MM.1S (cell line): ENCODE measurements at regions not wholly inside any gene's neighbourhood (a gene's known extent, or its start where the extent isn't known, plus 50 kb on each side); places are given as distances from the start of the nearest gene placed in this dataset.

Experiments
- DNase-seq: peaks from one replicate; pipeline ENCODE4 v3.0.0-alpha.2; 2015
- H2AFZ ChIP-seq: fragments of 300-600 bp; sonication (generic); 2 replicates; pipeline ENCODE4 v1.6.0; 2016; ENCODE audit warnings: antibody characterized with exemption, low read length
- H3F3A ChIP-seq: fragments of 300-600 bp; sonication (generic); 2 replicates; pipeline ENCODE4 v1.6.1; 2016; ENCODE audit warnings: mild to moderate bottlenecking, antibody characterized with exemption, low read length, moderate library complexity, mixed read lengths; ENCODE audit not compliant: insufficient read depth
- H3K27ac ChIP-seq: fragments of 300-600 bp; sonication (generic); 2 replicates; pipeline ENCODE4 v1.5.1; 2016; ENCODE audit warnings: mild to moderate bottlenecking, low read length
- H3K27me3 ChIP-seq: fragments of 300-600 bp; sonication (generic); replicated peaks from 2 replicates; pipeline ENCODE4 v1.6.0; 2016; ENCODE audit warnings: low read length; ENCODE audit not compliant: insufficient read depth
- H3K36me3 ChIP-seq: fragments of 300-600 bp; sonication (generic); replicated peaks from 2 replicates; pipeline ENCODE4 v1.6.1; 2016; ENCODE audit warnings: mild to moderate bottlenecking, low read length, mixed read lengths; ENCODE audit not compliant: insufficient read depth
- H3K4me1 ChIP-seq: fragments of 300-600 bp; sonication (generic); 2 replicates; pipeline ENCODE4 v1.6.1; 2016; ENCODE audit warnings: low read length, mixed read lengths
- H3K4me2 ChIP-seq: fragments of 300-600 bp; sonication (generic); 2 replicates; pipeline ENCODE4 v1.6.0; 2016; ENCODE audit warnings: low read depth, low read length
- H3K4me3 ChIP-seq: fragments of 300-600 bp; sonication (generic); 2 replicates; pipeline ENCODE4 v1.5.1; 2016; ENCODE audit warnings: low read length, mixed read lengths
- H3K79me2 ChIP-seq: fragments of 300-600 bp; sonication (generic); 2 replicates; pipeline ENCODE4 v1.6.1; 2016; ENCODE audit warnings: mixed run types, low read length, mixed read lengths
- H3K9ac ChIP-seq: fragments of 300-600 bp; sonication (generic); 2 replicates; pipeline ENCODE4 v1.6.1; 2016; ENCODE audit warnings: low read length, mixed read lengths
- H3K9me2 ChIP-seq: fragments of 300-600 bp; sonication (generic); replicated peaks from 2 replicates; pipeline ENCODE4 v1.6.1; 2016; ENCODE audit warnings: mild to moderate bottlenecking, low read length, mixed read lengths; ENCODE audit not compliant: insufficient read depth
- H3K9me3 ChIP-seq: fragments of 300-600 bp; sonication (generic); replicated peaks from 2 replicates; pipeline ENCODE4 v1.6.1; 2016; ENCODE audit warnings: mild to moderate bottlenecking, low read length, mixed read lengths; ENCODE audit not compliant: insufficient read depth
- H4K20me1 ChIP-seq: fragments of 300-600 bp; sonication (generic); 2 replicates; pipeline ENCODE4 v1.6.1; 2016; ENCODE audit warnings: mild to moderate bottlenecking, low read length, moderate library complexity, mixed read lengths; ENCODE audit not compliant: insufficient read depth
- EZH2 ChIP-seq: fragments of 300-600 bp; sonication (generic); optimal IDR thresholded peaks from 2 replicates; pipeline ENCODE3; 2017; ENCODE audit warnings: low read depth, mild to moderate bottlenecking, antibody characterized with exemption, low read length, mixed read lengths
- EZH2phosphoT487 ChIP-seq: fragments of 300-600 bp; sonication (generic); IDR thresholded peaks from 2 replicates; pipeline ENCODE4 v1.6.1; 2018; ENCODE audit warnings: antibody characterized with exemption, low read length
- TF ChIP-seq, protein P1 (sequence below): fragments of 300-600 bp; sonication (generic); IDR thresholded peaks from 2 replicates; pipeline ENCODE4 v1.5.1; 2016; ENCODE audit warnings: antibody characterized with exemption, low read length, mixed read lengths

GRCh38 chr2:136359121-136359965 lies 241.4 kb upstream of the CXCR4 start:
- Histone ChIP-seq H3K27ac (no peak overlapping the region), H3K9me3 (no peaks in the 10 kb centered on the region), H3K4me1 (no peaks in the 10 kb centered on the region), H3K9me2 (no peaks in the 10 kb centered on the region), H3K79me2 (no peaks in the 10 kb centered on the region), H3K4me3 (no peak overlapping the region), H3K9ac (no peak overlapping the region), H3K36me3 (no peaks in the 10 kb centered on the region), H3F3A (no peaks in the 10 kb centered on the region), H2AFZ (no peak overlapping the region), H3K27me3 (no peaks in the 10 kb centered on the region), H3K4me2 (no peak overlapping the region), H4K20me1 (no peaks in the 10 kb centered on the region)
- TF ChIP-seq EZH2, result no peak
- TF ChIP-seq EZH2phosphoT487, result no peak
- TF ChIP-seq, protein P1, sequence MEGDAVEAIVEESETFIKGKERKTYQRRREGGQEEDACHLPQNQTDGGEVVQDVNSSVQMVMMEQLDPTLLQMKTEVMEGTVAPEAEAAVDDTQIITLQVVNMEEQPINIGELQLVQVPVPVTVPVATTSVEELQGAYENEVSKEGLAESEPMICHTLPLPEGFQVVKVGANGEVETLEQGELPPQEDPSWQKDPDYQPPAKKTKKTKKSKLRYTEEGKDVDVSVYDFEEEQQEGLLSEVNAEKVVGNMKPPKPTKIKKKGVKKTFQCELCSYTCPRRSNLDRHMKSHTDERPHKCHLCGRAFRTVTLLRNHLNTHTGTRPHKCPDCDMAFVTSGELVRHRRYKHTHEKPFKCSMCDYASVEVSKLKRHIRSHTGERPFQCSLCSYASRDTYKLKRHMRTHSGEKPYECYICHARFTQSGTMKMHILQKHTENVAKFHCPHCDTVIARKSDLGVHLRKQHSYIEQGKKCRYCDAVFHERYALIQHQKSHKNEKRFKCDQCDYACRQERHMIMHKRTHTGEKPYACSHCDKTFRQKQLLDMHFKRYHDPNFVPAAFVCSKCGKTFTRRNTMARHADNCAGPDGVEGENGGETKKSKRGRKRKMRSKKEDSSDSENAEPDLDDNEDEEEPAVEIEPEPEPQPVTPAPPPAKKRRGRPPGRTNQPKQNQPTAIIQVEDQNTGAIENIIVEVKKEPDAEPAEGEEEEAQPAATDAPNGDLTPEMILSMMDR, result no peak
- DNase-seq, result no peak

DNA sequence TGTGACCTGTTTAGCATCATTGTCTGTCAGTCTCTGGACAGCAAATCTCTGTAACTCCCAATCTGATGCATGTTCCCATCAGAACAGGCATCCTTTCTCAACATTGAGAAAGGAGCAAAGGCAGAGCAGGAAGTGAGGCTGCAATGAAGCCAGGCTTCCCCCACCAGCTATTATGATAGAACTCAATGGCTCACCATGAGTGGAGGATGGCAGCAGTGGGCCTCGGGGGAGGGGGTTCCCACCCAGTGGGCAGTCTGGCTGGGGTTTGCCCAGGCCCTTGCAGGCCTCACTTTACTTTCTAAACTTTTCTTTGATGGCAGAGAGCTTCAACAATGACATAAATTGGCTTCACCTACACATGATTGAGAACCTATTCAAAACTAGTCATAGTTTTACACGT lies 240.6 kb upstream of the CXCR4 start:
- H3K4me2 ChIP-seq, result no peak overlapping the region
- no peaks in the 10 kb centered on the region for H3K9me2 ChIP-seq
- no peak for DNase-seq
- TF ChIP-seq, protein P1, result no peak
- TF ChIP-seq EZH2phosphoT487, result no peak
- TF ChIP-seq EZH2, result no peak
- H3K27ac ChIP-seq, result no peak overlapping the region
- H3K27me3 ChIP-seq, result no peaks in the 10 kb centered on the region
- H3K9ac ChIP-seq, result no peak overlapping the region
- no peaks in the 10 kb centered on the region for H4K20me1 ChIP-seq
- no peaks in the 10 kb centered on the region for H3F3A ChIP-seq
- no peak overlapping the region for H2AFZ ChIP-seq
- no peaks in the 10 kb centered on the region for H3K36me3 ChIP-seq
- no peaks in the 10 kb centered on the region for H3K9me3 ChIP-seq
- H3K4me1 ChIP-seq, result no peaks in the 10 kb centered on the region
- H3K79me2 ChIP-seq, result no peaks in the 10 kb centered on the region
- H3K4me3 ChIP-seq, result no peak overlapping the region

DNA sequence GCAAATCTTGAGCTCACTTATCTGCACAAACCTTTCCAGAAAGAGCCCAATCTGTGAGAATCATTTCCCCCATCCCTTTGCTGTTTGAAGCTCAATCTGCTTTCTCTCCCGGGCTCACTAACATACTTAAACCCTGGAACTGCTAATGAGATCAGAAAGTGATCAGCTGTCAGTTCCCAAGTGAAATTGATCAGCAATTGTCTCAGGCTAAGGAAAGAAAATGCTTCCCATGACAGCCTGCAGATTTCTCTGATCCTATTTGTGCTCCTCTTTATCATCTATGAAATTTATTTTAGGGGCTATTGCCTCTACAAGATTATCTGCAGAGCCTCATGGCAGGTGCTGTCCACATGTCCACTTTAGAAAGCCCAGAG lies 239.0 kb upstream of the CXCR4 start:
- Histone ChIP-seq H4K20me1 (no peaks in the 10 kb centered on the region), H3K27ac (no peak overlapping the region)

More for the DNA sequence above, 239.0 kb upstream of the CXCR4 start:
- H3K9me2 ChIP-seq, result no peaks in the 10 kb centered on the region
- no peaks in the 10 kb centered on the region for H3K27me3 ChIP-seq
- no peak overlapping the region for H3K4me3 ChIP-seq
- no peak overlapping the region for H3K4me2 ChIP-seq
- DNase-seq, result no peak
- H3K79me2 ChIP-seq, result no peaks in the 10 kb centered on the region
- H3K4me1 ChIP-seq, result no peaks in the 10 kb centered on the region
- H3F3A ChIP-seq, result no peaks in the 10 kb centered on the region
- no peak for TF ChIP-seq EZH2phosphoT487
- TF ChIP-seq EZH2, result no peak
- TF ChIP-seq, protein P1, result no peak
- no peaks in the 10 kb centered on the region for H3K36me3 ChIP-seq
- H3K9me3 ChIP-seq, result no peaks in the 10 kb centered on the region
- no peak overlapping the region for H2AFZ ChIP-seq
- H3K9ac ChIP-seq, result no peak overlapping the region
